SU-DHL-6 (cell line): ENCODE measurements at regions not wholly inside any gene's neighbourhood (a gene's known extent, or its start where the extent isn't known, plus 50 kb on each side); places are given as distances from the start of the nearest gene placed in this dataset.

Source experiments
- CTCF ChIP-seq: fragments of 200-600 bp; sonication (generic); IDR thresholded peaks from one replicate; pipeline ENCODE4 v1.5.1; 2017; ENCODE audit warnings: antibody characterized with exemption, mild to moderate bottlenecking, low read length, moderate library complexity; ENCODE audit not compliant: insufficient read depth, poor library complexity, severe bottlenecking
- EZH2phosphoT487 ChIP-seq: fragments of 200-600 bp; sonication (generic), shearing (Covaris generic); conservative IDR thresholded peaks from 2 replicates; pipeline ENCODE4 v1.6.1; 2018; ENCODE audit warnings: mild to moderate bottlenecking, antibody characterized with exemption, low read length, moderate library complexity, mixed read lengths

GRCh38 chr15:70435369-70435768 lies 328.0 kb downstream of the UACA start:
- TF ChIP-seq CTCF (no peak), EZH2phosphoT487 (no peak)
